HG02943 (cell line): ENCODE measurements at regions not wholly inside any gene's neighbourhood (a gene's known extent, or its start where the extent isn't known, plus 50 kb on each side); places are given as distances from the start of the nearest gene placed in this dataset.
A peak's percentile ranks its signal among the peaks of the same experiment; 100 is the strongest.

ENCODE experiments used
- ATAC-seq: cut with Tn5 transposase; IDR thresholded peaks from one replicate; pipeline ENCODE4 v1.9.1; 2021; ENCODE audit warnings: mild to moderate bottlenecking, low read depth, moderate library complexity; ENCODE audit not compliant: unreplicated experiment

GRCh38 chr12:98238515-98239130, 276.8 kb upstream of the TMPO start:
- no peak for ATAC-seq

GRCh38 chr12:98243190-98243589, 272.2 kb upstream of the TMPO start:
- ATAC-seq: no peak

DNA sequence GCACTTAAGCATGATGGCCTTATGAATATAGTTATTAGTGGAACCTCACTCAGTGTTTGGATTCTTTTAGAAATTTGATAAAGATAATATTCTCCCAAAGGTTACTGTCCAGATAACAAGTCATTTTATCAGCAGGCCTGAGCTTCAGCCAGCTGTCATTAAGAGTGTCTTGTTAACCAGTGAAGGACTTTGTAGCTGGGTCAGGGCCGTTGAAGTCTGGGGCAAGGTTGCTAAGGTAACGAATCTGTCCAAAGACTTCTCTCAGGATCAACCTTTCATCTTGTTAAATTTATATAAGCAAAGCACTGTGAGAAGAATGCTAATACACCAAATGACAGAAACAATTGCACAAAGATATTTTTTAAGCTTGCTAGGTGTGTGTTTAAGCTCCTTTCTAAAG, 271.3 kb upstream of the TMPO start:
- no peak for ATAC-seq

GRCh38 chr12:98253207-98254037, 262.0 kb upstream of the TMPO start:
- ATAC-seq: no peak

DNA sequence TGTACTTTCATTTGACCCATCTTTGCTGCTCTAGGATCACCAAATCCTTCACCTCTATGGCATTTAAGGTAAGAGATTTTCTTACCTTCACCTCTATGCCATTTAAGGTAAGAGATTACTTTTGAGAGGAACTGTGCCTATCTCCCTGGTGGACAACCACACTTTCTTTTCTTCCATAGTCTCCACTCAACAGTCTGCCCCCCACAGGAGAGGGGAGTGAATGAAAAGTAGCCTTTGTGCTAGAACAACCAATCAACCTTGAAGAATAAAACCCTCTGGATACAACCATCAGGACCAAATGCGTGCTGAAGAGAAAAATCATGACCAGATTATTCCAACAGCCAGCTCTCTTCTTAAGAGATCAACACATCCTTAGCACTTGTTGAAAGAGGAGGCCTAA, 258.6 kb upstream of the TMPO start:
- ATAC-seq: no peak

GRCh38 chr12:98259693-98260092, 255.7 kb upstream of the TMPO start:
- no peak for ATAC-seq

- ATAC-seq: no peak
These were observed 255.1 kb upstream of the TMPO start for GRCh38 chr12:98260276-98260675.

GRCh38 chr12:98262902-98263301, 252.5 kb upstream of the TMPO start:
- ATAC-seq: no peak

DNA sequence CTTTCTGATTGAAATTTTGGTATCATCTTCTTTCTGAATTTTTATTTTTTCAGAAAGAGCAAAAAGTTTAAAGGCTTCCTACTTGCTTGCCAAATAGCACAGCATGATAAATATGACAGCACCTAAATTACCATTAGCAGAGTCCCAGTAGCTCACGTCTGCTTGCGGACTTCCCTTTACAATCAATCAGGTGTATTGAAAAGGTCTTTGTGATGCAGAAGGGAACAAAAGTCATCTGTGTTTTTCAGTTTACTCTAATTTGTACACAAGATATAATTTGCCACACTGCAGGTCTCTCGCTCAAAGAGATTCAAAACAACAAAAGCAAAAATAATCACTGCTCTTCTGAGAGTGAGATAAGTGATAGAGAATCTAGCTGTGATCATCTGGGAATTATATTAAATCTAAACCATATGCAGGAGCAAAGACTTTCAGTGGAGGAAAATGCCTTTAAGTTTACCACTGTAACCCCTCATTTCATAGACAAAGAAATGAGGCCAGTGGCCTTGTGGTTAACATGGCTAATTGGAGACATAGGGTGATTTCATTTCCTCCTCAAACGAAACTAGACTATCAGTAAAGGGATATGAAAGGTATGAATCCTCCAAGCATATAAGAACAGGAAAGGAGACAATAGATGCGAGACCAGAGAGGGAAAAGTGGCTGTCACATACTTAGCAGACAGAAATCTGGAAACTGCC, 240.8 kb upstream of the TMPO start:
- peak; percentile 98 for ATAC-seq

DNA sequence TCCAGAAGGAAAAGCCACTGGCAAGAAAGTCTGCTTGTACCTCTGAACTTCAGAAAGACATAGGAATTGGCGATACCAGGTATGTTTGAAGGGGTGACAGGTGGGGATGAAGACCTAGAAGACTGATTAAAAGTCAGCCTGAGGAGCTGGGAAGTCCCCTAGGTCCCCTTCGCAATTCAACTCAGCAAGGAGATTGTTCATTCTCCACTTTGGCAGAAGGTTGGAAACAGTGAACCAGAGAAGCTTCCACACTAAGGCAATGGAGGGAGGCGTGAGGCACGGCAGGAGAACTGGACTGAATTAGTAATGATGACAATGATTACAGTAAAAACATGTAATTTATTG, 240.3 kb upstream of the TMPO start:
- ATAC-seq: peak; percentile 39

DNA sequence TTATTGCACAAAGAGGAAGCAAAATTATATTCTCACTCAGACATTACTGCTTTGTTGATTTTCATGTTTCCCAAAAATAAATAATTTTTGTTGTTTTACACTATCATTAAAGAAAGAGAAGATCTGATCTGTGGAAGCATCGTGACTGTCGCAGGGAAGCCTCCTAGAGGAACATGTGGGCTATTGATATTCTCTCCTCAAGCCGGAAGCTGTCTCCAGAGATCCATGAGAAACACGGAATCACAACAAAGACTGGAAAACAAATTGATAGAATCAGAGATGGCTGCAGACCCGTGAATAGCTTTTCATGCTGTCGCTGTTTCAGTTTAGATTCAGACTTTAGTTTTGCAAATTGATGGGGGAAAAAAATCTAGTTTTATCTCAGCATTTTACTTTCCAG, 235.2 kb upstream of the TMPO start:
- ATAC-seq: no peak

GRCh38 chr12:98280621-98281020, 234.8 kb upstream of the TMPO start:
- ATAC-seq: no peak

DNA sequence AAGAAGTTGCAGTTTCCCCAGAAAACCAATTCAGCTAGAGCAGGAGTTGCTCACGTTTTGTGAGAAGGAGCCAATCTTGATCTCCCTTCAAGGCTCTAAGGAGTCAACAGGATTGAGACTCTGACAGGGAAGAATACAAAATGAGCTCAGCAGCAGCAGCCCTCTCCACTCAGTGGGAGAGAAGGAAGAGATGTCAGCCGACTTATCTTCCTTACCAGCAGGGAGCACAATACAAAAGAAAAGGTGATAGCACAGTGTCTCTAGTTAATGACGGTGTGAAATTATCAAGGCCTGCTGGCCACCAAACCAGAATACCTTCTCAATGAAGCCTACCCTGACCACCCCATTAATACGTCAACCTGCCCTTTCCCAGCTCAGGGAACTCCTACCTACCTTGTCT, 223.6 kb upstream of the TMPO start:
- no peak for ATAC-seq

- ATAC-seq: no peak
These were observed 221.2 kb upstream of the TMPO start for GRCh38 chr12:98294051-98294805.

- ATAC-seq: no peak
These were observed 219.7 kb upstream of the TMPO start for GRCh38 chr12:98295681-98296080.

- no peak for ATAC-seq
These were observed 218.8 kb upstream of the TMPO start for GRCh38 chr12:98296462-98297079.

DNA sequence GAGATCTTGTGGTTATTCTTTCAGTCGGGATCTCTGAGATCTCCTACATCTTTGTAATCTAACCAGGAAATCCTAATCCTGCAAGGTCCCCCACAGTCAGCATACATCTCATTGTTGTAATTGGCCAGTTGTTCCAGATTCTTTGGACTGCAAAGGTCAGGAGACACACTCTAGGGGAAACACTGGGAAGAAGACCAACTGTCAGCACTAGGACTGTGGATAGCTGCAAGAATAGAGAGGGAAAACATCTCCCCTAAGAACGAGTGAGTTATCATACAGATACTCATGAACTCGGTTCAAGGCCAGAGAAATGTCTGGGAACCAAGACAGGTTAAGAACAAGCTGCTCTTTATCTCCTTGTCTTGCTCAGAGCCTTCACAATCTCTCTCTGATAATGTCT, 217.9 kb upstream of the TMPO start:
- no peak for ATAC-seq

DNA sequence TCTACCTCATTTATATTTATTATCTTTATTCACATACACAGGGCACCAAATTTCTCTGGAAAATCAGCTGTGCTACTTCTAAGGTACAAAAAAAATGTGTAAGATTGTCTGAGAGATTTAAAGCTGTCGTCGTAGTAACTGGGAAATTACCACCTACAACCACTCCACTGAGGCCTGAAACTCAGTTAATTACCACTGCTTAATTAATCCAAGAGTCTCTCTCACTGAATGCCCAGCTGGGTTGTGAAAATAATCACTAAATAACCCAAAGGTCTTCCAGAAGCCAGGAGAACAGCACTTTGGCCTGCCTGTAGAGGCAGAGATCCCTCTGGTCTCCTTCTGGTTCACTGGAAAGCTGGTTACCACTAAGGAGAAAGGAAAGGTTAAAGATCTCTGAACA, 207.2 kb upstream of the TMPO start:
- no peak for ATAC-seq

DNA sequence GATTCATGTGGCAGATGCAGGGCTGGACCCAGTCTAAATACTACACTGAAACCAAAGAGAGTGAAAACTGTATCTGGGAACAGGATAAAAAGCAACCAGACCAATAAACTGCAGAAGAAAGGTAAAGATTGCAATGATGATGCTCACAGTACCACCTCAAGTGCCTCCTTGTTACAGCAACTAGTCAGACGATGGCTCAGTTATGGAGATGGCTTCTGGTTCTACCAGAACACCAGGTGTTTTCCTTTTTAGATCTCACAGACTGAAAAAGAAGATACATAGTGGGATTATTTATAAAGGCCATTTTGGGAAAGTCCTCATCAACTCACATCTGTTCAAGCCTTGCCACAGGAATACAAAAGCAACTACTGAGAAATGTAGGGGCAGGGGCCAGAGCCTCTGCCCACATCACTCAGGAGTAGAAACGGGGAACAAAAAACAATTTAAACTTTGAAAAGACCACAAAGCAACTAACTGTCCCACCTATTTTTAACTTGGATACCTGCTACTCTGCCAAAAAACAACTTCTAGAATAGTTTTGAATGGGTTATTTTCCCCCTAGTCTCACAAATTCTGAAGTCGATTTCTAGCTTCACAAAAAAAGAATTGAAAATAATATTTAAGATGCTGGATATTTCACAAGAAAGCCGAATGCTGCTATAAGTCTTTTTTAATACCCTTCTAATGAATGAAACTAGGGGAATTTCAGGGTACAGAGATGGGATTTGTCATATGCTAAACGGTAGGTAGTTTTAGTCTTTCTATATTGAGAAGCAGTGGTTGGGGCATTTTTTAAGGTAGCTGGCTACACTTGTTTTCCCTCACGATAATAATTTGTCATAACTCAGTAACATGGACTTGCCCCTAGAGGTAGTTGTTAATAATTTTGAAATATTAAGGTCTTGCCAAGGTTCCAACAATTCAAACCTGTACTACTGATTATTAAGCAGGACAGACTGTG, 197.2 kb upstream of the TMPO start:
- ATAC-seq: no peak
